SH-SY5Y (cell line): ENCODE measurements at regions not wholly inside any gene's neighbourhood (a gene's known extent, or its start where the extent isn't known, plus 50 kb on each side); places are given as distances from the start of the nearest gene placed in this dataset.
A peak's percentile ranks its signal among the peaks of the same experiment; 100 is the strongest.

Source experiments
- GATA2 ChIP-seq: IDR thresholded peaks from 2 replicates; pipeline ENCODE4 v1.6.1; 2011; ENCODE audit warnings: mild to moderate bottlenecking, low read depth, low read length
- GATA3 ChIP-seq: IDR thresholded peaks from 2 replicates; pipeline ENCODE4 v1.6.1; 2011; ENCODE audit warnings: low read depth, mild to moderate bottlenecking, low read length, moderate library complexity

GRCh38 chr22:25465949-25466348, 98.5 kb upstream of the GRK3 start:
- TF ChIP-seq GATA3: no peak
- no peak for TF ChIP-seq GATA2

- TF ChIP-seq GATA2 (no peak), GATA3 (no peak)
Measured at GRCh38 chr22:25472382-25472781, 92.1 kb upstream of the GRK3 start.

- TF ChIP-seq GATA2 (no peak), GATA3 (no peak)
Measured at GRCh38 chr22:25475257-25476022, 89.0 kb upstream of the GRK3 start.

DNA sequence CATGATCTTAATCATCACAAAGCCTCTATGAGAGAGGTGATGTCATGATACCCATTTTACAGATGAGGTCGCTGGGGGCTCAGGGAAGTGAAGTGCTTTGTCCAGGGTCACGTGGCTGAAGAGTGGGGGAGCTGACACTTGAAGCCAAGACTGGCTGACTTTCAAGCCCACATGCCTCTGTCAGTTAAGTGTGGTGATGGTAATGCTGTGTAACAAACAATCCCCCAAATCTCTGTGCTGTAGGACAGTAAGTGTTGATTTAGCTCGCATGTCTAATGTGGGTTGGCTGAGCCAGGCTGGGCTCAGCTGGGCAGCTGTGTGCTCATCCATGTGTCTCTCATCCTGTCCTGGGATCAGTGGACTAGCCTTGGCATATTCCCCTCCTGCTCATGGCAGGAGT, 87.1 kb upstream of the GRK3 start:
- no peak for TF ChIP-seq GATA3
- TF ChIP-seq GATA2: no peak

DNA sequence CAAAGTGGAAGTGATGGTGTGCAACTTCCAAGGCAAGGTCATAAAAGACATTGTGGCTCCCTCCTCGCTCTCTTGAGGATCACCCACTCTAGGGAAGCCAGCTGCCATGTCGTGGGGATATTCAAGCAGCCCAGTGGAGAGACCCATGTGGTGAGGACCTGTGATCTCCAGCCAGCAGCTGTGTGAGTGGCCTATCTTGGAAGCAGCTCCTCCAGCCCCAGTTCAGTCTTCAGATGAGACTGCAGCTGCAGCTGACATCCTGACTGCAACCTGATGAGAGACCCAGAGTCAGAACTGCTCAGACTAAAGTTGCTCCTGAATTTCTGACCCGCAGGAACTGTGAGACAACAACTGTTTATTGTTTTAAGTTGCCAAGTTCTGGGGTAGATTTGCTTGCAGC, 86.4 kb upstream of the GRK3 start:
- no peak for TF ChIP-seq GATA3
- TF ChIP-seq GATA2: no peak

DNA sequence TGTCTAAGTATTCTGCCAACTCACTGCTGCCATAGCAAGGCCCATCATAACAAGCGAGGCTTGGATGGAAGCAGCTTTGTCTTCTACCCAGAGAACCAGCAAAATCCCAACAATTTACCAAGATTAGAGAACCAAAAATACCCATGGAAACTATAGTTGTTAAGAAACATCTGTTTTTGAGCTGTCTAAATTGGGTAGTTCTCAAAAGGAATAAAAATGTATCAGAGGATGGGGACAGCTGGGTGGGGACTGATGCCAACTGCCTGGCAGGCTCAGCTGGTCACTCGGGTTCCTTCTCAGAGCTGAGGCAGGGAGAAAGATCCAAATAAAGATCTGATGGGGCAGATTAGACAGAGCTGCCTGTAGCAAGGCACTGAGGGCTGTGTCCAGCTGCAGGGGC, 85.9 kb upstream of the GRK3 start:
- TF ChIP-seq GATA2 (peak; percentile 72), GATA3 (no peak)

GRCh38 chr22:25482091-25482760, 82.2 kb upstream of the GRK3 start:
- TF ChIP-seq GATA2 (no peak), GATA3 (peak; percentile 87)

DNA sequence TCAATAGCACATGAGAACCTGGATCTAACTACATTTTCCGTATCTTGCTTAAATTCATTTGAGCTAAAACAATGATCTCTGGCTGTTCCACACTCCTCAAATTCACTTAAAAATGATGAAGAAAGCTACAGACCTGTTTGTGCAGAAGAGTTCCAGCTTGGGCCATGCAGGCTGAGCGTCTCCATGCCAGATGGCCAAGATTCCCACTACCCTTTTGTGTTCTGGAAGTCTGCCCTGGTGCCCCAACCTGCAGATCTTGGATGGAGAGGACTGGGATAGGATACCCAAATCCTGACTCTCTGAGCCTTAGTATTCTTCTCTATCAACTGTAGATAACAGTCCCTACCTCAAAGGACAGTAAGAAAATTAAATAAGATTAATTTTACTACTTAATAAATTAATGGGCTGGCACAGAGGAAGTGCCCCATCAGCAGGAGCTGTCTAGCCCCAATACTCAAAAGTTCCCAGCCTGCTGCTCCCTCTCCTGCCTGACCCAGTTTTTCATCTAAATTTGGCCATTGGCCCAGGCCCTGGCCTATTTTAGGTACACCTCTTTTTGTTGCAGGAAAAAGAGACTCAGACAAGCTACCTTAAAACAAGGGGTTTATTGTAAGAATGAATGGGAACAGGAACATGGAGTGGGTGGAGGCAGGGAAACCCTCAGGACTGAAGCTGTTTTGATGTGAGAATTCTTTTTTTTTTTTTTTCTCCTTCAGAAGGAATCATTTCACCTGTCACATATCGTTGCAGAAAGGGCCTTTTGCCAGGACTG, 81.4 kb upstream of the GRK3 start:
- TF ChIP-seq GATA3 (no peak), GATA2 (no peak)

GRCh38 chr22:25483931-25484330, 80.5 kb upstream of the GRK3 start:
- no peak for TF ChIP-seq GATA3
- TF ChIP-seq GATA2: no peak

- no peak for TF ChIP-seq GATA3
- TF ChIP-seq GATA2: no peak
Measured at GRCh38 chr22:25484521-25485315, 79.8 kb upstream of the GRK3 start.

GRCh38 chr22:25485626-25486545, 78.6 kb upstream of the GRK3 start:
- no peak for TF ChIP-seq GATA3
- no peak for TF ChIP-seq GATA2

DNA sequence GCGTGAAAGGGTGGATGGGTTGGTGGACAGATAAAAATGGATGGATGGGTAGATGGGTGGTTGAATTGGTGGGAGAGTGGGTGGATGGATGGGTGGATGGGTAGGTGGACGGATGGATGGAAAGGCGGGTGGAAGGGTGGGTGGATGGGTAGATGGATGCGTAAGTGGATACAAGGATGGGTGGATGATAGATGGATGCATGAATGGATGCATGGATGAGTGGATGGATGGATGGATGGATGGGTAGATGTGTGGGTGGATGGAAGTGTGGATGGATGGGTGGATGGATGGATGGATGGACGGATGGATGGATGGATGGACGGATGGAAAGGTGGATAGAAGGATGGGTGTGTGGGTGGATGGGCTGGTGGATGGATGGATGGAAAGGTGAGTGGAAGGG, 77.0 kb upstream of the GRK3 start:
- TF ChIP-seq GATA2 (no peak), GATA3 (no peak)
